Iris pigment epithelial cell (primary cell): ENCODE measurements at regions not wholly inside any gene's neighbourhood (a gene's known extent, or its start where the extent isn't known, plus 50 kb on each side); places are given as distances from the start of the nearest gene placed in this dataset.
"Not testable (repeated sequence)": the region's sequence is repeated elsewhere in the genome, so short reads cannot be mapped to it uniquely, and the experiment has no call there.

ENCODE experiments used
- DNase-seq: peaks from one replicate; pipeline ENCODE4 v3.0.0-alpha.2; 2011; ENCODE audit warnings: low read depth

DNA sequence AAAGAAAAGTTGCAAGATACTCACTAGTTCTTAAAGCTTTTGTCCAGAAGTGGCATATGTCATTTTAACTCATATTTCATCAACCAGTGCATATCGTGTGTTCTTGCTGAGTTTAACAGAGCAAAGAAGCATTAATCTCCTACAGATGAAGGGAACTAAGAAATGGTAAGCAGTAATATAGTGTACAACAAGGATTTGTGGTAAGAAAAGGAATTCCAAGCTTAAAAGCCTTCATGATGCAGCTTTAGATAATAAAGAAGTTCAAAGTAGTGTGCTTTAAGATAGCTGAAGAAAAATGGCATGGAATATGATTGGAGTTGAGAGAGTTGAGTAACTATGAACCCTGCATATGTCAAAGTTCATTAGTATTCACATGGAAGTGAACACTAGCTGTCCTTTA lies 649.8 kb upstream of the FSHR start:
- DNase-seq: no peak

DNA sequence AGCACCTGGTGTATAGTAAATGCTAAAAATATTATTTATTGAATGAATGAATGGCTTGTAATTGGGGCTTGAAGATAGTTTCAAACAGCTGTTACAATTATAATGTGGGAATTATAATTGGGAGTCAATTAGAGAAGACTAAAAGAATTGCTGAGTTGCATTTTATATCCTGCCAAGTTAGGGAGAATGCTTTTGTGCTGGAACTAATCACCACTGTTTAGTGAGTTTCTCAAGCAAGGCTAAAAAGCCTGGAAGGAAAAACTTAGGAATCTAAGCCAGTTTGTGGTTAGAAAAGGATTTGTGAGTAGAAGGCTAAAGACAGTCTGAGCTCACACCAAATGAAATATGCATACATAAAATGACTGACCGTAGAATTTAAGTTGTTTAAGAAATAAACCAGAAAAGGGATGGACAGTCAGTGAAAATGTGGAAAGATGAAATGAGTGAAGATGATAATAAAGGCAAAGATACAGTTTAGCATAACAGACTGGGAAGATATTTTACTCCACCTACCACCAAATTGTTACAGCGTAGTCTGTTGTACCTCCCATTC lies 647.7 kb upstream of the FSHR start:
- DNase-seq: no peak

DNA sequence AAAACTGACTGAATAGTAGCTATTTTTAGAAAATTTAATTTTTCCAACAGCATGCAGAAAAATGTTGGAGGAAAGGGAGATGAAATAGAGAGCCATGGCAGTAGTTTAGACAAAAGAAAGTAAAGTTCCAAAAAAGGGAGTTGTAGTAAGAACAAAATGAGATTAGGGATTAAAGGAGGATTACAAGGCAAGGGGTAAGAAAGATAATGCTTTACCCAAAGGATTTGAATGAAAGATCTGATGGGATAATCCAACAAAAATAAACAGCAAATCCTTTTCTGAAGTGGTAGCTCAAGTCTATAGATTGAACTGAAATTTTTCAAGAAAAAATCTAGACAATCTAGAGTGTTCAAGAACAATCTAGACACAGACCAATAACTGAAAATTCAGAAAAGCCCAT lies 644.3 kb upstream of the FSHR start:
- DNase-seq: no peak

DNA sequence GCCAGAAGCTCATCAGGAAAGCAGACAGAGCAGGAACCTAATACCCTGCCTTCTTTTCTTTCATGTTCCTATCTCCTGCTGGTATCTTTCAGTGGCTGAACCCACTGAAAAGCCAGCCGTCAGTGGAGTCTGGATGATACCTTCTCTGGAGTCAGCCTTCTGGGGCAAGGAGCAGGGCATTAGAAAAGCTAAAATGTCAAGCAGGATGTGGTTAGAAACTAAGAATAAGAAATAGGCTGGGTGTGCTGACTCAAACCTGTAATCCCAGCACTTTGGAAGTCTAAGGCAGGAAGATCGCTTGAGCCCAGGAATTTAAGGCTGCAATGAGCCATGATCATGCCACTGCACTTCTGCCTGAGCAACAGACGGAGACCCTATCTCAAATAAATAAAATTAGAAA lies 642.0 kb upstream of the FSHR start:
- DNase-seq: no peak

DNA sequence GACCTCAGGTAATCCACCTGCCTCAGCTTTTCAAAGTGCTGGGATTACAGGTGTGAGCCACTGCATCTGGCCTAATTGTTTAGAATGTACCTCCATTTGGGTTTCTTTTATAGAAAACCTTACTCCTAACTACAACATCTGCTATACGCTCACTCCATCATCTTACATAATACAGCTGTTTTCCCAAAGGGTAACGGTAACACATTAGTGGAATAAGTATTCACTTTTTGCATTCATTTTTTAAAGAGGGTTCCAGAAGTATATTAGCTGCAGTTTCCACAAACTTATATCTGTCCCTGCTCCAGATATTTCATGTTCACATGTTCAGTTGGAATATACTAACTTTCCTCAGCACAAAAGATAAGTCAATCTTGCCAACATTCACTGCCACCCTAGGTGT lies 640.1 kb upstream of the FSHR start:
- no peak for DNase-seq

DNA sequence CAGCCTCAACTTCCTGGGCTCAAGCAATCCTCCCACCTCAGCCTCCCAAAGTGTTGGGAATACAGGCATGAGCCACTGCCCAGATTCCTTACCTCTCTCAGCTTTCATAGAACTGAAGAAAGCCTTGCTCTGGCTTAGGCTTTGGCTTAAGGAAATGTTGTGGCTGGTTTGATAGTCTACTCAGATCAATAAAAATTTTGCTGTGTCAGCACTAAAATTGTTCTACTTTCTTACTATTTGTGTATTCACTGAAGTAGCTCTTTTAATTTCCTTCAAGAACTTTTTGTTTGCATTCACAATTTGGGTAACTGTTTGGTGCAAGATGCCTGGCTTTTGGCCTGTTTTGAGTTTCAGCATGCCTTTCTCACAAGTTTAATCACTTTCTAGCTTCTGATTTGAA lies 634.0 kb upstream of the FSHR start:
- no peak for DNase-seq

DNA sequence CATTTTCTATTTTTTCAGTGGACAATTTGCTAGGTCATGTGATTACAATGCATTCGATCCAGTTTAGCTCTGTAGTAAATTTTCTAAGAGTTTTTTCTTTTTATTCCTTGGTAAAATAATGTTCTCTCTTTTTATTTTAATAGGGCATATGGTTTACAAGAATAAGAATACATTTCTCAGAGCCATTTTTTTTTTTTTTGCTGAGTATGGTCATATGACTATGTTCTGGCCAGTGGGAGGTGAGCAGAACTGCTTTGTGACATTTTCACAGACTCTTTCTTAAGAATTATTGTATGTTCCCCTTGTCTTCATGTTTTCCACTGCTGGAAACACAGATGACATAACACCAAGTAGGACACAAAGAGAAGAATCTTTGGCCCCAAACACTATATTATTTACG lies 626.6 kb upstream of the FSHR start:
- DNase-seq: no peak

DNA sequence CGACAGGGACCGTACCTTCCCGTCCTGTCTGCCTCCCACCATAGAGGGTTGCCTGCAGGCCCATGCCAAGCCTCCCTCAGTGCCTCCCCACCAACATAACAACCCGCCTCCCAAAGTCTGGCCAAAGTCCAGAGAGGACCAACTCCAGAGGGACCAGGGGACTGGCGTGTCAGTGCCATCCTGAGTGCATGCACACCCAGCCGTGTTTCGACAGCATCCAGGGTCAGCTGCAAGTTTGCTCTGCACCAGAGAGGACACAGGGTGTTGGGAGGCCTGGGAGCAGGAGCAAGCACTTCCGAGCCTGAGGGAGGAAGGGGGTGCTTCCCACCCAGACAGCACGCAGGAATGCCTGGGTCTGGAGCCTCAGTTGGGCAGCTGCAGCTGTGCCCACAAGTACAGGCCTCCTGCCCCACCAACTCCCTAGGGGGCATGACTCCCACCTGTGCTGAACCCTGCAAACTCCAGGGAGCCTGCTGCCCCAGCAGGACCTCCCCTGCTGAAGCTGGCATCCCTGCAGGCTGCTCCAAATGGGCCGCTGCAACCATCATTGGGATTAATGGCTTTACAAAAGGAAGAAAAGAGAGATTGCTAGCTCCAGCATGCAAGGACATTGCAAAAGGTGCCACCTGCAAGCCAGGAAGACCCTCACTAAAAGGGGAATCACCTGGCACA lies 618.1 kb upstream of the FSHR start:
- DNase-seq: no peak

DNA sequence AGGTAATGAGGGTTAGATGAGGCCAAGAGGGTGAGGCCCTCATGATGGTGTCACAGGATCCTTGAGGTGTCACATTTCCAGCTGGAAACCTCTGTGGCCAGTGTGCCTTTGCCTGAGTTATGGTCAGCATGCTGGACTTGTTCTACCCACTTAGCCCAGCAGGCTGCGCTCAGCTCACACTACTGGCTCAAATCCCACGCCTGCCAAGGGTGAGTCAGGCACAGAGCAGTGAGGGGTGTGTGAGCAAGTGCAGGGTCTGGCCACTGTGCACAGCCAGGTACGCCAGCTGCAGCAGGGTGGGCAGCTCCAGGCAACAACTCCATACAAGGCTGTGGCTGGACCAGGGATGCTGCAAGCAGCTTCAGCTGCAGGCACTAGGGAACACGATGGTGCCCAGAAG lies 616.6 kb upstream of the FSHR start:
- peak; percentile 6 for DNase-seq

DNA sequence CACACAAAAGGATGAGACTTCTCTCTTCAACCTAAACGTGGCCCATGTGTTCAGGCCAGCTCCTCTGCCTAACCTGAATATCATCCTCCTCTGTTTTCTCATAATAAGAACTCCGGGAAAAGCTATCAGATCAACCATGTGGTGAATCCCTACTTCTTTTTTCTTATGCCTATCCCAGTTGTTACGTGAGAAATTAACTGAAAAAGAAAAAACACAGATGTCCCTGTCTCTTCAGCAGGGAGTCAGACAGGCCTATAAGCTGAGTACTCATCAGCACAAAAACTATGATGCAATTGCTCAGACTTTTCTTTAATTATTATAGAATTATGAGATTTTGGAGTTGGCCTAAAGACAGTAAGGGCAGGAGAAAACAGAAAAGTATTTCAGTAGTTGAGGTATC lies 613.0 kb upstream of the FSHR start:
- DNase-seq: no peak

DNA sequence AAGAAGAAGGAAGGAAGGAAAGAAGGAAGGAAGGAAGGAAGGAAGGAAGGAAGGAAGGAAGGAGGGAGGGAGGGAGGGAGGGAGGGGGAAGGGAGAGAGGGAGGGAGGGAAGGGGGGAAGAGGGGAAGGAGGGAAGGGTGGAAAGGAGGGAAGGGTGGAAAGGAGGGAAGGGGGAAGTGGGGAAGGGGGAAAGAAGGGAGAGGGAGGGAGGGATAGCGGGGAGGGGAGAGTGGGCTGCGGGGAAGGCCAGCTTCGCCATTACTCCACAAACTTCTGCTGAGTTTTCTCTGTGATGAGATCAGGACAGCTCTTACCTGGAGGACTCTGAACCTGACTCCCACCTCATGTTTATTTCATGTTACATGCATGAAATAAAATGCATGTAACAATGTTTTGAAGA lies 601.5 kb upstream of the FSHR start:
- DNase-seq: no peak

DNA sequence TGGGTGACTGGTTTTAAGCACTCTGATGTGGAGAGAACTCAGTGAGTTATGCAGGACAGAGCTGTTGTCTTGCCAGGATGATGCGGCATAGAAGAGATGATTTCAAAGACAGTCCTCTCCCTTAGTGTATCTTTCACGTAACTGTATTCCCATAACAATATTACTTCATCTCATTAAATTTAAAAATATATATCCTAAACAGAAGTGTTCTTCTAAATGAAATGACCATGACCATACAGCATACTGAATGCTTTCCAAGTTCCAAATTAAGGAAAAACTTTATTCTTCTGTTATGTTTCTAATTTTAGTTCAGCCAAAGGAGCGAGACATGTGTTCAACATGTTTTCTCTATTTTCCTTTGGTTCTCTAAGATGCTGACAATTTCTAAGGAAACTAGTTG lies 600.1 kb upstream of the FSHR start:
- no peak for DNase-seq

DNA sequence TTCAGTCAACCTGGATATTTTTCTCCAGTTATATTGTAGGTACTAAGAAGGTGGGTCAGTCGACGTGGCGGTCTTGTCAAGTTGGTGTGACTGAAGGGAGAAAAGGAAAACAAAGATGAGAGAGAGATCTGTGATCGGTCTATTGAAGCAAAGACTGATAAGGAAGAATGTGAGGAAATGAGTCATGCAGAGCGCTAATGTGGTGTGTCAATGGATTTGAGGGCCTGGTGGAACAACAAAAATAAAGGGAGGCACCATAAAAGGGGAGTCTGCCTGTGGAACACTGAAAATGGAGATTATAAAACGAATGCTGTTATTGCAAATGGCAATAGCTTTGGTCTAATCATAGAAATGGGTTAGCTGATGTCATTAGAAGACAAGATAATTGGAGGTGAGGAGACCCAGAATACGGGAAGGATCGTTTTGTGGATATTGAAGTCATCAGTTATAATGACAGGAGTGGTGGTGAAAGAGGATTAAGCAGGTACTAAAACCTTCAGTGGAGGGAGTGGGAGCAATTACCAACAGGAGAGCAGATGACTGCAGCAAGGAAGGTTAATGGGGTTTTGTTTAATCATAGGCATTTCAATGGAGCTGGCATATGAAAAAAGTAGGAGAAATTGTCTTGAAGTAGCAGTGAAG lies 599.1 kb upstream of the FSHR start:
- DNase-seq: peak; percentile 5

DNA sequence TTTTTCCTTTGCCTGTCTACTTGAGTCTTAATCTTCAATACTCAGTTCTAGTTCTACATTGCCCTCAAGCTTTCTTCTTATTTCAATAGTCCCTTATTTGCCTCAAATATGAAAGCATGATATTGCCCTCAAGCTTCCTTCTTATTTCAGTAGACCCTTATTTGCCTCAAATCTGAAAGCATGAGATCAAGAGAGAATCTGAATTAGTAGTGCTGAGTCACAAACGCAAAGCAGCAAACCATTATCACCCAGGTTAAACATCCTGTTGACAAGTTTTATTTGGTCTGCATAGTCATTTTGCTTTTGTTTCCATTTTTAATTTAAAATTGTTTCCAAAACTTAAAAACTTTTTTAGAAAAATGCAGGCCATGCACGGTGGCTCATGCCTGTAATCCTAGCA lies 583.3 kb upstream of the FSHR start:
- no peak for DNase-seq

DNA sequence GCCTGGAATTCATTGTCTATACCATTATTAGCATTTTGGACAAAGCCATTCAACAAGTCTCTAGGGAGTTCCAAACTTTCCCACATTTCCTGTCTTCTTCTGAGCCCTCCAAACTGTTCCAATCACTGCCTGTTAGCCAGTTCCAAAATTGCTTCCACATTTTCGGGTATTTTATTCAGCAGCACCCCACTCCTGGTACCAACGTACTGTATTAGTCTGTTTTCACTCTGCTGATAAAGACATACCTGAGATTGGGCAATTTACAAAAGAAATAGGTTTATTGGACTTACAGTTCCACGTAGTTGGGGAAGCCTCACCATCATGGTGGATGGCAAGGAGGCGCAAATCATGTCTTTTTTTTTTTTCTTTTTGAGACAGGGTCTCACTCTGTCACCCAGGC lies 578.6 kb upstream of the FSHR start:
- DNase-seq: not testable (repeated sequence)

DNA sequence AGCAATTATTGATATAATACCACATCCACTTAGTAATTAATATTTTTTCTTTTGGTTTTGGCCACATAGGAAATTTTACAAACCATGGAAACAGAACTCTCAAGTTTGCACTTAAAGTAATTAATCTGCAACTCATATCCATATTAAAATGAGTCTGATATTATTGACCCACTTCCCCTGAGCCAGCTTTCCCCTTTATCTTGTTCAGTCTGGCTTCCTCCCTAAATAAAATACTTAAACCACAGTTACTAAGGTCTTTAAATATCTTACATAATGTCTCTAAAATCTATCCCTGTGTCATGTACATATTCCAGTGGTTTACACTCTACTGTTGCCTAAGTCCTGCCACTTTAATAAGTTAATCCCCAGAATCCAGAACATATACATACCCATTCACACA lies 564.9 kb upstream of the FSHR start:
- no peak for DNase-seq

DNA sequence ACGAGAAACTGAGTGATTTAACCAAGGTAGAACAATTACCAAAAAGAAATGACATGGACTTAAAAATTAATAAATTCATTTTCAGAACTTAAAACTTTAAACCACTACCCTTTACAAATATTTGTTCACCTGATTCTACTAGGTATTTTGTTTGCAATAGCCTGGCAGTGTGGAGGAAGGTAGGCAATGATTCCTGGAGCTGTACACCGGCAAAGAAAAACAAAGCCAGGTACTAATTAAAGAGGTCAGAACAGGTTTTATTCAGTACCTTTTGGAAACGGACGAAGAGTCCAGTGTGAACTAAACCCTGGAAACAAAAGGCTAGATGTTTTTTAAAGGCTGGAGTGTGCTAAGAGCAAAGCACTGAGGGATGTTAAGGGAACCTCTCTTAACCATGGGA lies 561.3 kb upstream of the FSHR start:
- DNase-seq: no peak

DNA sequence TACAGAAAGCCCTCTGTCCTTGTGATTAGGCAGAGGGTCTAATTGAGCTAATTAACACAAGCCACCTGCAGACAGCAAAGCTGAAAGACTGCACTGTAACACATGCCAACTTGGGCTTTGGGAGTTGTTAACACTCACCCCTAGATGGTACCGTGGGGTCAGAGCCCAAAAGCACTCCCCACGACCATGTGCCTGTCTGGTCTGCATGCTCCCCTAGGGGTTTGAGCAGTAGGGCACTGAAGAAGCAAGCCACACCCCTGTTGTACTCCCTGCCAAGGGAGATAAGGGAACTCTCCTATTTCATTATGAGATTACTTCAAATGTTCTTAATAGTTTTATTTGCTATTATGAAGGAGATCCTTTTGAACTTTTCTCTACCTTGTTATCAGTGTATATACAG lies 560.1 kb upstream of the FSHR start:
- no peak for DNase-seq

DNA sequence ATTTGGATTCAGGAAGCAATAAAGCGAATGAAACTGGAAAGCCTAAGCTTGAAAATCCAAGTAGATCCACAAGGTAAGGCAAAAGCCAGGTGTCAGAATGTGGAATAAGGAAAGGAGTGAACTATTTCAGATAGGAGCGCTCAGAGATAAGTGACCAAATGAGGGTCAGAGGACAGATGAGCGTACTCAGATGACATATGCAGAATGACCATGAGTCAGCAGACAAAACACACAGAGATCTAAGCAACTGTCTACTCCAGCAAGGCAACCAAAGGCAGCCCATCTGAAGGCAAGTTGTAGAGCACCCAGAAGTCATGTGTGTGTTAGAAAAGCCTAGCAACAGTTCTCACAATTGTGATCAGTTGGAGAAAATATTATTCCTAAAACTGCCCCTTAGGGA lies 548.4 kb upstream of the FSHR start:
- no peak for DNase-seq

DNA sequence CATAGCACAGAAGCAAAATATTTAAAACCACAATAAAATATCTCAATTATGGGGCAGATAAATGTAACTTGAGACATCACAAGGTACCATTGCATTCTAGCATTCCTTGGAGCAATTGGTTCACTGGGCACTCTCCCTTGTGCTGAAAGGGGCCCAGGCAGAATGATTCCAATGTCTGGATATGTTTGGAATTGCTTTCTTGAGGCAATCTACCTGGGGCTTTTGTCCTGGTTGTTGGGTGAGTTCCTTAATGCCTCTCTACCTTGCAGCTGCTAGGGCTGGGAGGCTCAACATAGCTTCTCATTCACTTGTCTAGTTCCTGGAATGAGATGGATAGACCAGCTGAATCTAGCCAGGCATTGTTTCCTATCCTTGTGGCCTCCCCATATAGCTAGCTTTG lies 539.6 kb upstream of the FSHR start:
- no peak for DNase-seq

DNA sequence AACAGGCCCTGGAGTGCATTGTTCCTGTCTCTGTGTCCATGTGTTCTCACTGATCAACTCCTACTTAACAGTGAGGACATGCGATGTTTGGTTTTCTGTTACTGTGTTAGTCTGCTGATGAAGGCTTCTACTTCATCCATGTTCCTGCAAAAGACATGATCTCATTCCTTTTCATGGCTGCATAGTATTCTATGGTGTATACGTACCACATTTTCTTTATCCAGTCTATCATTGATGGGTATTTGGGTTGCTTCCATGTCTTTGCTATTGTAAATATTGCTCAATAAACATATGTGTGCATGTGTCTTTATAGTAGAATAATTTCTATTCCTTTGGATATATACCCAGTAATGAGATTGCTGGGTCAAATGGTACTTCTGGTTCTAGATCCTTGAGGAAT lies 537.7 kb upstream of the FSHR start:
- DNase-seq: not testable (repeated sequence)

DNA sequence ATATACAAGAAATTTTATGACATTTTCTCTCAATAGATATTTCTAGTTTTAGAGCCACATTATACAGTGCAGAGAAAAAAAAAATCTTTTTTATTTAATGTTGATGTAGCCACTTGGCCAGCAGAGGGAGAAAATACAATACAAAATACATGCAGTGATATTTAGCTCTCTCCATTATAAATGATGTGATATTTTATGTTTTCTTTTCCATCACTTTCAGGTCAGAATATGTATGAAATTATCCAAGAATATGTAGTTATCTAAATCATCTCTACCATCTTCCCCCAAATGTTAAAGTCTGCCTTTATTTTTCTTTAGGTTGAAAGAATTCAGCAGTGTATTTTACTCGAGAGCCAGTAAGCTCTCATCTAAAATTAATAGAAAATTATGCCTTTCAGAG lies 533.6 kb upstream of the FSHR start:
- no peak for DNase-seq

DNA sequence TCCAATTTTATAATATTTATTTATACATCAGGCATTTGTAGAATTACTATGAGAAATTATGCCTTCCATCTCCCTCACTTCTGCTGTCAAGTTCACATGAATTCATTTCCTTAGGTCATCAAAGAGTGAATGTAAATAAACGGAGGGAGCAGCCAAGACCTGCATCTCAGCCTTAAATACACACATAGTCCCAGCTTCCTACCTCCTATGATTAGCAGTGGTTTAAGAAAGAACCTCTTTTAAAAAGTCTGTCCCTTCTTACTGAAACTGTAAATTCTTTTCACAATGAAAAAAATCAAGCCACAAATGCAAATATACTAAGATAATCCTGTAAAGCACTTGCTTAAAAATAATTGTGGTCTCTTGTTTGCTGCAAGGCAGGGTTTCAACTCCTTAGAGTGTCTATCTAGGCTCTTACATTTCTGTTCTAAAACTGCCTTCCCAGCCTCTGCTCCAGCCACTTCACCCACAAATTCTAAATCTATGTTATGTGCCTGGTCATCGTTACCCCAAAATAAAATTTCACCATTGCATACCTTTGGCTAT lies 532.7 kb upstream of the FSHR start:
- no peak for DNase-seq

DNA sequence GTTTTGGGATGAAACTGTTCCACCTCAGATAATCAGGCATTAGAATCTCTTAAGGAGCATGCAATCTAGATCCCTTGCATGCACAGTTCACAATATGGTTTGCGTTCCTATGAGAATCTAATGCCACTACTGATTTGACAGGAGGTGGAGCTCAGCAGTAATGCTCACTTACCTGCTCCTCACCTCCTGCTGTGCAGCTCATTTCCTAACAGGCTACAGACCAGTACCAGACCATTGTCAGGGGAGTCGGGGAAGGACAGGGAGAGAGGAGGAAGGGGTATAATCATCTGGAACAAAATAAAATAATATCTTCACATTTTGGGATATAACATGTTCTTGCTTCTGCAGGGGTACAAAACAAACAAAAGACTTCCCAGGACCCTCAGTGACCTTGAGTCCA lies 532.0 kb upstream of the FSHR start:
- DNase-seq: no peak
